Hepatocyte (in vitro differentiated cells): ENCODE measurements at regions not wholly inside any gene's neighbourhood (a gene's known extent, or its start where the extent isn't known, plus 50 kb on each side); places are given as distances from the start of the nearest gene placed in this dataset.

Source experiments
- DNase-seq: peaks from one replicate; pipeline ENCODE4 v3.0.0-alpha.2; 2016; ENCODE audit warnings: low spot score
- H2AFZ ChIP-seq: fragments of 200-600 bp; sonication (generic); 2 replicates; pipeline ENCODE4 v1.6.0; 2016; ENCODE audit warnings: antibody characterized with exemption, mild to moderate bottlenecking
- H3K27ac ChIP-seq: fragments of 200-600 bp; sonication (generic); 2 replicates; pipeline ENCODE4 v1.5.1; 2016; ENCODE audit warnings: mild to moderate bottlenecking
- H3K27me3 ChIP-seq: fragments of 200-600 bp; sonication (generic); 2 replicates; pipeline ENCODE4 v1.6.1; 2016
- H3K36me3 ChIP-seq: fragments of 200-600 bp; sonication (generic); replicated peaks from 2 replicates; pipeline ENCODE4 v1.5.1; 2016; ENCODE audit warnings: low read depth; ENCODE audit not compliant: insufficient read depth
- H3K4me1 ChIP-seq: fragments of 200-600 bp; sonication (generic); 2 replicates; pipeline ENCODE4 v1.5.1; 2016; ENCODE audit warnings: mild to moderate bottlenecking, moderate library complexity; ENCODE audit not compliant: insufficient read depth
- H3K4me2 ChIP-seq: fragments of 200-600 bp; sonication (generic); 2 replicates; pipeline ENCODE4 v1.6.0; 2016
- H3K4me3 ChIP-seq: fragments of 200-600 bp; sonication (generic); 2 replicates; pipeline ENCODE4 v1.5.1; 2016; ENCODE audit warnings: mild to moderate bottlenecking
- H3K79me2 ChIP-seq: fragments of 200-600 bp; sonication (generic); 2 replicates; pipeline ENCODE4 v1.6.0; 2017; ENCODE audit warnings: mild to moderate bottlenecking
- H3K9me2 ChIP-seq: fragments of 200-600 bp; sonication (generic); replicated peaks from 2 replicates; pipeline ENCODE4 v1.6.0; 2017; ENCODE audit warnings: mild to moderate bottlenecking; ENCODE audit not compliant: insufficient read depth
- H3K9me3 ChIP-seq: fragments of 200-600 bp; sonication (generic); 2 replicates; pipeline ENCODE4 v1.5.1; 2016; ENCODE audit warnings: low read depth, mild to moderate bottlenecking
- H4K20me1 ChIP-seq: fragments of 200-600 bp; sonication (generic); 2 replicates; pipeline ENCODE4 v1.6.0; 2016; ENCODE audit warnings: mild to moderate bottlenecking; ENCODE audit not compliant: insufficient read depth, poor library complexity, severe bottlenecking
- CTCF ChIP-seq: fragments of 200-600 bp; sonication (generic); IDR thresholded peaks from 2 replicates; pipeline ENCODE4 v1.5.1; 2016; ENCODE audit warnings: antibody characterized with exemption, mild to moderate bottlenecking; ENCODE audit not compliant: poor library complexity
- EZH2 ChIP-seq: fragments of 200-600 bp; sonication (generic); IDR thresholded peaks from 2 replicates; pipeline ENCODE4 v1.6.1; 2016; ENCODE audit warnings: antibody characterized with exemption, mild to moderate bottlenecking, borderline replicate concordance
- EZH2phosphoT487 ChIP-seq: fragments of 200-600 bp; sonication (generic); IDR thresholded peaks from one replicate; pipeline ENCODE4 v1.6.1; 2018; ENCODE audit warnings: antibody characterized with exemption, mild to moderate bottlenecking, low read depth, moderate library complexity; ENCODE audit not compliant: unreplicated experiment, severe bottlenecking
- WGBS: methylation state at CpG from one replicate; pipeline ENCODE4 v1.1.6; 2016; ENCODE audit warnings: low lambda C conversion rate; ENCODE audit errors: missing lambda C conversion rate; 5-methylcytosine and 5-hydroxymethylcytosine counted together

DNA sequence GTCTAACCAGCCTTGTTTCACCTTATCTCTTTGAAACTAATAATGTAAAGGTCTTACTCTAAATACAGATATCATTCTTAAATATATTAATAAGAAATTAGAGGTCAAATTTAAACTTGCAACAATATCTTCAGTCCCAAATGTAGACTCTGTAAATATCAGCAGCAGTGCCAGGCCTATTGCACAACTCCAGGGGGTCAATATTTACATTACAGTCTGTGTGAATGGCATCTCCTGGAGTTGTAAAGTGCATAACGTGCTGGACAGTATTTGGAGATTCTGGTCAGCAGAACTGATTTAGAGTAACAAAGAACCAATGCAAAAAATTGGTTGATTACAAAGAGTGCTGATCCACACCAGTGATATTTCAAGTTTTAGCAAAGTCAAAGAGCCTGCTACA lies 1225.9 kb downstream of the PCDH19 start:
- Histone ChIP-seq H3K36me3 (no peaks in the 10 kb centered on the region), H4K20me1 (no peaks in the 10 kb centered on the region), H3K4me1 (peaks cover 4% of the 10 kb centered on the region), H3K4me2 (peak overlapping the region; percentile 34), H3K27me3 (no peaks in the 10 kb centered on the region), H2AFZ (no peak overlapping the region), H3K9me3 (no peaks in the 10 kb centered on the region), H3K4me3 (no peak overlapping the region), H3K9me2 (no peaks in the 10 kb centered on the region), H3K79me2 (no peaks in the 10 kb centered on the region), H3K27ac (no peak overlapping the region)
- no peak for DNase-seq
- WGBS, result 26% methylated on average over 1 of the region's 1 CpG
- TF ChIP-seq EZH2phosphoT487 (no peak), EZH2 (no peak), CTCF (no peak)

- H4K20me1 ChIP-seq, result no peaks in the 10 kb centered on the region
- no peaks in the 10 kb centered on the region for H3K9me3 ChIP-seq
- no peaks in the 10 kb centered on the region for H3K27me3 ChIP-seq
- no peaks in the 10 kb centered on the region for H3K4me1 ChIP-seq
- H3K4me3 ChIP-seq, result no peak overlapping the region
- H2AFZ ChIP-seq, result no peak overlapping the region
- H3K27ac ChIP-seq, result no peak overlapping the region
- H3K9me2 ChIP-seq, result no peaks in the 10 kb centered on the region
- H3K4me2 ChIP-seq, result no peak overlapping the region
- no peak for TF ChIP-seq CTCF
- DNase-seq, result no peak
- H3K79me2 ChIP-seq, result no peaks in the 10 kb centered on the region
- H3K36me3 ChIP-seq, result no peaks in the 10 kb centered on the region
- WGBS, result 90% methylated on average over 3 of the region's 3 CpGs
These were observed 1237.1 kb downstream of the PCDH19 start for GRCh38 chrX:99172958-99173357.

DNA sequence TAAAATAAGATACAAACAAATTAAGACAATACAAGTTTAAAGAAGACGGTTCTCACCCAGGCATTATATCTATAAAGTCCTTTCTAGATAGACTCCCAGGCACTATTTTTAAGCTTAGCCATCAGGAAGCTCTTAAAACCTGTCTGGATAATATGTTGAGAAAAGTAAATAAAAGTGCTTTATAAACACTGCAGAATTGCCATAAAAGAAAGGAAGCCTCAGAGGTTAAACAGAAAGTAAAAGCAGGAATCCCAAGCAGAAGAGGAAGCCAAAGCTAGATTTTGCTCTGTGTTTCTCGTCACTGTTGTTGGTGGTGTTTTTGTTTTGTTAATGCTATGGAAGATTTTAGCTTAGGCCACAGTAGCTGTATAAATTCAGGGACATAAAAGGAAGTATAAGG lies 1267.3 kb downstream of the PCDH19 start:
- H4K20me1 ChIP-seq, result no peaks in the 10 kb centered on the region
- no peaks in the 10 kb centered on the region for H3K79me2 ChIP-seq
- no peak for DNase-seq
- peak overlapping the region; percentile 51 for H2AFZ ChIP-seq
- no peaks in the 10 kb centered on the region for H3K36me3 ChIP-seq
- H3K27ac ChIP-seq, result no peak overlapping the region
- H3K27me3 ChIP-seq, result no peaks in the 10 kb centered on the region
- TF ChIP-seq CTCF, result no peak
- no peak for TF ChIP-seq EZH2phosphoT487
- TF ChIP-seq EZH2, result no peak
- H3K9me2 ChIP-seq, result no peaks in the 10 kb centered on the region
- H3K4me3 ChIP-seq, result no peak overlapping the region
- no peaks in the 10 kb centered on the region for H3K4me1 ChIP-seq
- H3K9me3 ChIP-seq, result no peaks in the 10 kb centered on the region
- 44% methylated on average over 2 of the region's 2 CpGs for WGBS
- H3K4me2 ChIP-seq, result peak overlapping the region; percentile 59

- no peak overlapping the region for H3K4me3 ChIP-seq
- H3K36me3 ChIP-seq, result no peaks in the 10 kb centered on the region
- no peak for DNase-seq
- no peak overlapping the region for H3K27ac ChIP-seq
- H3K79me2 ChIP-seq, result no peaks in the 10 kb centered on the region
- 68% methylated on average over 3 of the region's 3 CpGs for WGBS
- H3K27me3 ChIP-seq, result no peaks in the 10 kb centered on the region
- H2AFZ ChIP-seq, result no peak overlapping the region
- no peaks in the 10 kb centered on the region for H3K9me3 ChIP-seq
- H3K9me2 ChIP-seq, result no peaks in the 10 kb centered on the region
- H3K4me2 ChIP-seq, result no peak overlapping the region
- no peaks in the 10 kb centered on the region for H4K20me1 ChIP-seq
- TF ChIP-seq EZH2 (no peak), CTCF (no peak), EZH2phosphoT487 (no peak)
- H3K4me1 ChIP-seq, result no peaks in the 10 kb centered on the region
These were observed 1272.6 kb downstream of the PCDH19 start for GRCh38 chrX:99137488-99137887.
